Loucy (cell line): ENCODE measurements at regions not wholly inside any gene's neighbourhood (a gene's known extent, or its start where the extent isn't known, plus 50 kb on each side); places are given as distances from the start of the nearest gene placed in this dataset.

Experiments
- EZH2phosphoT487 ChIP-seq: fragments of 200-600 bp; IDR thresholded peaks from 2 replicates; pipeline ENCODE4 v1.6.1; 2018; ENCODE audit warnings: antibody characterized with exemption, mild to moderate bottlenecking, moderate library complexity, borderline replicate concordance
- TF ChIP-seq, protein P1 (sequence below): fragments of 200-600 bp; sonication (generic); conservative IDR thresholded peaks from 2 replicates; pipeline ENCODE4 v1.5.1; 2014; ENCODE audit warnings: mild to moderate bottlenecking, antibody characterized with exemption, low read length

- TF ChIP-seq, protein P1, sequence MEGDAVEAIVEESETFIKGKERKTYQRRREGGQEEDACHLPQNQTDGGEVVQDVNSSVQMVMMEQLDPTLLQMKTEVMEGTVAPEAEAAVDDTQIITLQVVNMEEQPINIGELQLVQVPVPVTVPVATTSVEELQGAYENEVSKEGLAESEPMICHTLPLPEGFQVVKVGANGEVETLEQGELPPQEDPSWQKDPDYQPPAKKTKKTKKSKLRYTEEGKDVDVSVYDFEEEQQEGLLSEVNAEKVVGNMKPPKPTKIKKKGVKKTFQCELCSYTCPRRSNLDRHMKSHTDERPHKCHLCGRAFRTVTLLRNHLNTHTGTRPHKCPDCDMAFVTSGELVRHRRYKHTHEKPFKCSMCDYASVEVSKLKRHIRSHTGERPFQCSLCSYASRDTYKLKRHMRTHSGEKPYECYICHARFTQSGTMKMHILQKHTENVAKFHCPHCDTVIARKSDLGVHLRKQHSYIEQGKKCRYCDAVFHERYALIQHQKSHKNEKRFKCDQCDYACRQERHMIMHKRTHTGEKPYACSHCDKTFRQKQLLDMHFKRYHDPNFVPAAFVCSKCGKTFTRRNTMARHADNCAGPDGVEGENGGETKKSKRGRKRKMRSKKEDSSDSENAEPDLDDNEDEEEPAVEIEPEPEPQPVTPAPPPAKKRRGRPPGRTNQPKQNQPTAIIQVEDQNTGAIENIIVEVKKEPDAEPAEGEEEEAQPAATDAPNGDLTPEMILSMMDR = no peak
- TF ChIP-seq EZH2phosphoT487 = no peak
These were observed 176.2 kb upstream of the NOVA1 start for GRCh38 chr14:26773906-26774593.
